ENCODE measurements at regions not wholly inside any gene's neighbourhood (a gene's known extent, or its start where the extent isn't known, plus 50 kb on each side); places are given as distances from the start of the nearest gene placed in this dataset.

DNA sequence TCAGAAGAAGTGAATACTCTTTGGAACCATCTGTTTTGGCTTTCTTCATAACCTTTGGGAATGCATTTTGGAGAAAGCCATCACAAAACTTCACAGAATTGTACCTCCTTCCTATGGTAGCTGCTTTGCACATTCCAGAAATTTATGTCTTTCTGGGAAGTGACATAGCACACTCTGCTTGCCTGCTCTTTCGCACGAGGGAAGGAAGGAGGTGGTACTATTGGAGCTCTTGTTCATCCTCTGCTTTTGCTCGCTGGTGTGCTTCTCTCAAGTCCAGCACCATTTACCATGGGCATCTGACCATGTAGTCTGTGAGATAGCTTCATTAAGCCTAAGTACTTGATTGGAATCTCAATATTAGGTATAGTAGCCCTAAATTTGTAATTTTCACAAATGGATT is 473.3 kb upstream of the SLC35B3 start:
- TF ChIP-seq, protein P1, sequence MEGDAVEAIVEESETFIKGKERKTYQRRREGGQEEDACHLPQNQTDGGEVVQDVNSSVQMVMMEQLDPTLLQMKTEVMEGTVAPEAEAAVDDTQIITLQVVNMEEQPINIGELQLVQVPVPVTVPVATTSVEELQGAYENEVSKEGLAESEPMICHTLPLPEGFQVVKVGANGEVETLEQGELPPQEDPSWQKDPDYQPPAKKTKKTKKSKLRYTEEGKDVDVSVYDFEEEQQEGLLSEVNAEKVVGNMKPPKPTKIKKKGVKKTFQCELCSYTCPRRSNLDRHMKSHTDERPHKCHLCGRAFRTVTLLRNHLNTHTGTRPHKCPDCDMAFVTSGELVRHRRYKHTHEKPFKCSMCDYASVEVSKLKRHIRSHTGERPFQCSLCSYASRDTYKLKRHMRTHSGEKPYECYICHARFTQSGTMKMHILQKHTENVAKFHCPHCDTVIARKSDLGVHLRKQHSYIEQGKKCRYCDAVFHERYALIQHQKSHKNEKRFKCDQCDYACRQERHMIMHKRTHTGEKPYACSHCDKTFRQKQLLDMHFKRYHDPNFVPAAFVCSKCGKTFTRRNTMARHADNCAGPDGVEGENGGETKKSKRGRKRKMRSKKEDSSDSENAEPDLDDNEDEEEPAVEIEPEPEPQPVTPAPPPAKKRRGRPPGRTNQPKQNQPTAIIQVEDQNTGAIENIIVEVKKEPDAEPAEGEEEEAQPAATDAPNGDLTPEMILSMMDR (IDR thresholded peaks at IDR 0.05; ENCODE audit: insufficient read depth, low read depth, low read length) = no peak
- no peak for TF ChIP-seq EZH2 (IDR thresholded peaks at IDR 0.05; ENCODE audit: insufficient read depth, low read length)
